MG63 (cell line): ENCODE measurements at regions not wholly inside any gene's neighbourhood (a gene's known extent, or its start where the extent isn't known, plus 50 kb on each side); places are given as distances from the start of the nearest gene placed in this dataset.
"Not testable (repeated sequence)": the region's sequence is repeated elsewhere in the genome, so short reads cannot be mapped to it uniquely, and the experiment has no call there.

Experiments used
- DNase-seq: peaks from one replicate; pipeline ENCODE4 v3.0.0-alpha.2; 2020
- H3K27me3 ChIP-seq: fragments of 250-450 bp; sonication (Bioruptor Pico); 2 replicates; pipeline ENCODE4 v1.5.1; 2020; ENCODE audit warnings: mild to moderate bottlenecking, moderate library complexity
- H3K36me3 ChIP-seq: fragments of 250-450 bp; sonication (Bioruptor Pico); 2 replicates; pipeline ENCODE4 v1.5.1; 2020; ENCODE audit warnings: mild to moderate bottlenecking, moderate library complexity
- H3K4me3 ChIP-seq: fragments of 250-450 bp; sonication (Bioruptor Pico); 2 replicates; pipeline ENCODE4 v1.5.1; 2020; ENCODE audit warnings: mild to moderate bottlenecking, moderate library complexity
- H3K9me3 ChIP-seq: fragments of 250-450 bp; sonication (Bioruptor Pico); 2 replicates; pipeline ENCODE4 v1.5.1; 2020; ENCODE audit warnings: mild to moderate bottlenecking, moderate library complexity

DNA sequence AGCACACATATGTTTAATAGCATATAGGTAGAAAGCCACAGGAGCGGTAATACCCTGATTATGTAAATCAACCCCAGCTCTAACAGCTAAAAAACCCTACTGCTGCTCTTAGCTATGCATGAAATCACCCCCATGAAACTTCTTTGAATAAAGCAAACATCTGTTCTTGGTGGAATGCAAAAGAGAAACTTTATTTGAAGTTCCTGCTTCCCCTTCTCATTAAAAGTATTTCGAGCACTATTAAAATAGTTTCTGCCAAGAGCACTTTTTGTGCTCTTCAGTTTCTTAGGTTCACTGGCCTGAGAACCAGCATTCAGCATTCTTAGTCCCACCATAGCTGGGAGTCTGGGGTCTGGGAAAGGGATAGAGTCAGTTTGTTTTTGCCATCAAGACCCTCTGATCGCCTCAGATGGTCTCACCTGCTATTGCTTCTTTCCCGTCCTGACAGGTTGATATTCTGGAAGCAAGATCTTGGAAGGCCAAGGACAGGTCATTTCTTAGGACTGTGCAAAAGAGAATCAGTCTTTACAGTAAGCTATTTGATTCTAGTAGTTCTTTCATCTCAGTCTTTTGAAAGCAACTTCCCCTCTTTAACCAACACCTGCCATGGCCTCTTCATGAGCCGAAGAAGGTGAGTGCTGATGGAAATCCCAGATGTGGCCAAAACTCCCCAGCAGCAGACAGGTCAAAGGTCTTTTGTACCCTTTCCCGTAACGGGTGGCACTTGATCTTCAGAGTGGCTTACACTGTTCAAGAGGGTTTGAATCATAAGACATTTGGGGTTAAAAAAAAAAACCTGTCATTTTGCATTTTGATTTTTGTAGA, 76.5 kb upstream of the TMEM170B start:
- Histone ChIP-seq H3K4me3 (no peak overlapping the region), H3K9me3 (no peaks in the 10 kb centered on the region), H3K36me3 (no peaks in the 10 kb centered on the region), H3K27me3 (no peaks in the 10 kb centered on the region)
- DNase-seq = no peak

DNA sequence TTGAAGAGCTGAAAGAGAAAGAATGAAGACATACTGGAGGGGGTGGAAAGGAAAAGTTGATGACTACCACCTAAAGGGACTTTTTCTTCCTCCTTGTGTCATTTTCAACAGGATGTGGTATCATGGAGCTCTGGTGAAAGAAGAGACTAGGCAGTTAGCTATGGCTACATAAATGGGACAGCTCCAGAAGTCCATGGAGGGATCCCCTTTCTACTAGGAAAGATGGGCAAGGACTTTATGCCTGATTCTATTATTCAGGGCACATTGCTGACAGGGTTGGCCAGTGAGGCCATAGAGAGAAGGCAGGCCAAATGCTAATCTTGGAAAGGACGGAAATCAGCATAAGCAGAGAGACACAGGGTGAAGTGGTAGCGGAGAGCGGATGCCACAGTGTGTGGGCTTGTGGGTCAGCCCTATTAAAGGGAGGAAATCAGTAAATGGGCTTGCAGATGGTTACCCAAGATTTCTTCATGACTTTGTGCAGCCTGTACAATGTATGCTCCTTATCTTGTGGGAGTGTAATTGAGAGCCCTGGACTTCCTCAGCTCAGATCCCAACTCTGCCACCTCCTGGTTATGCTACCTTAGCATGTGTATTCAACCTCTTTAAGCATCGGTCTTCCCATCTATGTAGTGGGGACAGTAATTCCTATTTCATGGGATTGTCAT, 77.4 kb upstream of the TMEM170B start:
- Histone ChIP-seq H3K4me3 (no peak overlapping the region), H3K27me3 (no peaks in the 10 kb centered on the region), H3K9me3 (no peaks in the 10 kb centered on the region), H3K36me3 (no peaks in the 10 kb centered on the region)
- no peak for DNase-seq

DNA sequence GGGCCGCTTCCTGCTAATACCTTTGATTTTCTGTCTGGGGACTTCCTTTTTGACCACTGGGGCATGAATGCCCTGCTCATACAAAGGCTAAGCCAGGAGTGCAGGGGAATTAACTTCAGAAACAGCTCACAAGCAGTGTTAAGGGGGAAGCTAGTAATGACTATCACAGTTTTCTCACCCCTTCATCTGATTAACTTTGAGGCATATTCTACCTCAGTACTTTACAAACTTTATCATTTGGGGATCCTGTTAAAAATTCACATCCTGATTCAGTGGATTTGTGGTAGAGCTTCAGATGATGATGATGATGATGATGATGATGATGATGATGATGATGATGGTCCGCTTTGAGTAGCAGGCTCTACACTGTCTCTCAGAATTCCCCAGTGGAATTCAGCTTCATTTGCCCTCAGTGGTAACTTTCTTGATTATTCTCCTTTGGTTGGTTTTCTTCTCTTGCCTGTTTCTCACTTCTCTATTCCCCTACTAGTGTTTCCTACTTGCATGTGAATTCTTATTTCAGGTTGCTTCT, 78.4 kb upstream of the TMEM170B start:
- no peak overlapping the region for H3K4me3 ChIP-seq
- no peaks in the 10 kb centered on the region for H3K36me3 ChIP-seq
- no peaks in the 10 kb centered on the region; the same call in 1 of the 2 replicates for H3K27me3 ChIP-seq
- no peak for DNase-seq
- H3K9me3 ChIP-seq = peaks cover 4% of the 10 kb centered on the region; the same call in 1 of the 2 replicates

DNA sequence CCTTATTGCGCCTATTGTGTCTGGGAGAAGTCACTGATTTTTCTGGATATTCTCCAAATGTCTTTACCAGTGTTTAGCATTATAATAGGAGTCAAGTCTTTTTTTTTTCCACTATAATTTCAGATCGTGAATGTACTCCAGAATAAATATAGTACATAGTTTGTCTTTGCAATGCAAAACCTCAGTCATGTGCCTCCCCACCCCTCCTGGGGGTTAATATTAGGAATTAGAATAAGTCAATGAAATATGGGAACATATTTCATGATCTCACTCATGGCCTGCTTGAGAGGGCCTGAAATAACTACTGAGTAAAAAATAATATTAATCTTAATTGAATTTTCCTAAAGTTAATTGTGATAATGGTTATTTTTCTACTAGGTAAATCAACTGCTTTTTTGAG, 79.0 kb upstream of the TMEM170B start:
- Histone ChIP-seq H3K27me3 (no peaks in the 10 kb centered on the region; the same call in 1 of the 2 replicates), H3K9me3 (peaks cover 4% of the 10 kb centered on the region; the same call in 1 of the 2 replicates), H3K36me3 (no peaks in the 10 kb centered on the region), H3K4me3 (no peak overlapping the region)
- DNase-seq = no peak

DNA sequence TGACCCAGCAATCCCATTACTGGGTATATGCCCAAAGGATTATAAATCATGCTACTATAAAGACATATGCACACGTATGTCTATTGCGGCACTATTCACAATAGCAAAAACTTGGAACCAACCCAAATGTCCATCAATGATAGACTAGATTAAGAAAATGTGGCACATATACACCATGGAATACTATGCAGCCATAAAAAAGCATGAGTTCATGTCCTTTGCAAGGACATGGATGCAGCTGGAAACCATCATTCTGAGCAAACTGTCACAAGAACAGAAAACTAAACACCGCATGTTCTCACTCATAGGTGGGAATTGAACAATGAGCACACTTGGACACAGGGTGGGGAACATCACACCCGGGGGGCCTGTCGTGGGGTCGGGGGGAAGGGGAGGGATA, 80.1 kb upstream of the TMEM170B start:
- H3K27me3 ChIP-seq, DNase-seq, H3K4me3 ChIP-seq, H3K9me3 ChIP-seq, H3K36me3 ChIP-seq: not testable (repeated sequence)

DNA sequence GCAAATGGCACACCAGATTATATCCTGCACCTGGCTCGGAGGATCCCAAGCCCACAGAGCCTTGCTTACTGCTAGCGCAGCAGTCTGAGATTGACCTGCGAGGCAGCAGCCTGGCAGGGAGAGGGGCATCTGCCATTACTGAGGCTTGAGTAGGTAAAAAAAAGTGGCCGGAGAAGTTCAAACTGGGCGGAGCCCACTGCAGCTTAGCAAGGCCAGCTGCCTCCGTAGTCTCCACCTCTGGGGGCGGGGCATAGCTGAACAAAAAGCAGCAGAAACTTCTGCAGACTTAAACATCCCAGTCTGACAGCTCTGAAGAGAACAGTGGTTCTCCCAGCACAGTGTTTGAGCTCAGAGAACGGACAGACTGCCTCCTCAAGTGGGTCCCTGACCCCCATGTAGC, 85.4 kb upstream of the TMEM170B start:
- H3K4me3 ChIP-seq, DNase-seq, H3K9me3 ChIP-seq, H3K36me3 ChIP-seq, H3K27me3 ChIP-seq: not testable (repeated sequence)

DNA sequence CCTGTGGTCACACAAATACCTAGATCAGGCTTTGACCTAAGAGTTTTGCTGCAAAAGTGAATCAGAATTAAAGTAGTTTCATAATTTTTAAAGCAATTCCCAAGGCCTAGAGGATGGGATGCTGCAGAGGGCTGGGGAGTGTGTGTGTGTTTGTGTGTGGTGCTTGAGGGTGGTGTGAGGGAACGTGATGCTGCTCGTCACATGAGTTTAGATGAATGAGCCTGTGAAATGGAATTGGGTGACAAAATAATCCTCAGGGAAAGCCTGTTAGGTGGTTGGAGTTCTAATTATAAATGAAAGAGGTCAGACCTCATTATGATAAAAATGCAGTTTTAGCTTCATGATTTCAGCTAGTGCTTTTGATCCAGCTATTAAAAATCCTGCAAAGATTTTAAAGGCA, 87.5 kb upstream of the TMEM170B start:
- Histone ChIP-seq H3K36me3 (no peaks in the 10 kb centered on the region), H3K9me3 (peaks cover 4% of the 10 kb centered on the region; the same call in 1 of the 2 replicates), H3K4me3 (no peak overlapping the region), H3K27me3 (no peaks in the 10 kb centered on the region; the same call in 1 of the 2 replicates)
- no peak for DNase-seq

DNA sequence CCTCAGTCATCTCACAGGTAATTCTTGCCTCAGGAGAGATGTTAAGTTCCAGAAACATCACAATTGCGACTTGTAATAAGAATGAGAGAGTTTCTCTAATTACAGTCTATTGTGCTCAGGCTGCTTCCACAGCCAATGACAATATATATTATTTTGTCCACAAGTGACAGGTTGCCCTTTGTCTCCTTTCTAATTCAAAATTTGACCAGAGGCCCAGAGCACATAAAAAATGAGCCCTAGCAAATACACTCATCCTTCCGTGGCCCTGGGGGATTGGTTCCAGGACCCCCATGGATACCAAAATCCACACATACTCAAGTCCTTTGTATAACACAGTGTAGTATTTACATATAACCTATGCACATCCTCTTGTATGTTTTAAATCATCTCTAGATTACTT, 88.1 kb upstream of the TMEM170B start:
- no peak for DNase-seq
- Histone ChIP-seq H3K4me3 (no peak overlapping the region), H3K27me3 (no peaks in the 10 kb centered on the region), H3K9me3 (peaks cover 3% of the 10 kb centered on the region), H3K36me3 (no peaks in the 10 kb centered on the region)

DNA sequence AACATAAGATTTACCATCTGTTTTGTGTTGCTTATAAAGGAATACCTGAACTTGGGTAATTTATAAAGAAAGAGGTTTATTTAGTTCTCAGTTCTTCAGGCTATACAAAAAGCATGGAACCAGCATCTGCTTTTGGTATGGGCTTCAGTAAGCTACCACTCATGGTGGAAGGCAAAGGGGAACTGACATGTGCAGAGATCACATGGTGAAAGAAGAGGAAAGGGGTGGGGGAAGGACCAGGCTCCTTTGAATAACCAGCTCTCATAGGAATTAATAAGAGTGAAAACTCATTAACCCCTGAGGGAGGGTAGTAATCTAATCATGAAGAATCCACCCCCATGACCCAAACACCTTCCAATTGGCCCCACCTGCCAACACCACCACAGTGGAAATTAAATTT, 89.5 kb upstream of the TMEM170B start:
- Histone ChIP-seq H3K27me3 (no peaks in the 10 kb centered on the region), H3K9me3 (no peaks in the 10 kb centered on the region; the same call in none of the 2 replicates), H3K4me3 (no peak overlapping the region), H3K36me3 (no peaks in the 10 kb centered on the region)
- DNase-seq = no peak

DNA sequence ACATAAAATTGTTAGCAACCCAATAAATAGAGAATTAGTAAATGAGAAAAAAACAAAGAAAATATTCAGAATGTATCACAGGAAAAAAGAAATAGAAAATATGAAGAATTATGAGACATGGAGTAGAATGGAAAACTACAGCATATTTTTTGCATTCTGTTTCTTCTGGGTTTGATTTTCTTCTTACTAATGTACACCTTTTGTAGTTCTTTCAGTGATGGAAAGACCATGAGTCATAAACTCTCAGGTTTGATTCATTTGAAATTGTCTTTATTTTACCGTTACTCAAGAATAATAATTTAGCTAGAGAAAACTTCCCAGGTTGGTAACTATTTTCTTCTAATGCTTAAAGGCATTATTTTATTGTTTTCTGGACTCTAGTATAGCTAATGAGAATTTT, 90.3 kb upstream of the TMEM170B start:
- Histone ChIP-seq H3K9me3 (no peaks in the 10 kb centered on the region; the same call in none of the 2 replicates), H3K4me3 (no peak overlapping the region), H3K27me3 (no peaks in the 10 kb centered on the region), H3K36me3 (no peaks in the 10 kb centered on the region)
- no peak for DNase-seq

DNA sequence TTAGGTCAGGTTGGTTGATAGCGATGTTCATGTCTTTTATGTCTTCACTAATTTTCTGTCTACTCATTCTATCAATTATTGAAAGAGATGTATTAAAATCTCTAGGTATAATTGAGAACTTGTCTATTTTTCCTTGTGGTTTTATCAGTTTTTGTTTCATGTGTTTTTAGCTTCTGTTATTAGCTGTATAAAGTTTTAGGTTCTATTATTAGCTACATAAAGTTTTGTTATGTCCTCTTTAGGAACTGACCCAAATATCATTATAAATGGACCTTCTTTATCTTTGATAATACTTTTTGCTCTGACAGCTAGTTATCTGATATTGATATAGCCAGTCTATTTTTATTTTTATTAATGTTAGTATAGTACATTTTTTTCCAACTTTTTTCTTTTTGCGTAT, 92.4 kb upstream of the TMEM170B start:
- Histone ChIP-seq H3K36me3 (no peaks in the 10 kb centered on the region), H3K27me3 (no peaks in the 10 kb centered on the region), H3K4me3 (no peak overlapping the region), H3K9me3 (no peaks in the 10 kb centered on the region; the same call in none of the 2 replicates)
- DNase-seq = no peak

DNA sequence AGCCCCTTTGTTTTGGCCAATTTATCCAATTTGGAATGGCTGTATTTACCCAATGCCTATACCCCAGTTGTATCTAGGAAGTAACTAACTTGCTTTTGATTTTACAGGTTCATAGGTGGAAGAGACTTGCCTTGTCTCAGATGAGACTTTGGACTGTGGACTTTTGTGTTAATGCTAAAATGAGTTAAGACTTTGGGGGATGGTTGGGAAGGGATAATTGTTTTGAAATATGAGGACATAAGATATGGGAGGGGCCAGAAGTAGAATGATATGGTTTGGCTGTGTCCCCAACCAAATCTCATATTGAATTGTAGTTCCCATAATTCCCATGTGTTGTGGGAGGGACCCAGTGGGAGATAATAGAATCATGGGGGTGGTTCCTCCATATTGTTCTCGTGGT, 94.4 kb upstream of the TMEM170B start:
- not testable (repeated sequence) for H3K36me3 ChIP-seq, H3K4me3 ChIP-seq, DNase-seq, H3K9me3 ChIP-seq, H3K27me3 ChIP-seq

DNA sequence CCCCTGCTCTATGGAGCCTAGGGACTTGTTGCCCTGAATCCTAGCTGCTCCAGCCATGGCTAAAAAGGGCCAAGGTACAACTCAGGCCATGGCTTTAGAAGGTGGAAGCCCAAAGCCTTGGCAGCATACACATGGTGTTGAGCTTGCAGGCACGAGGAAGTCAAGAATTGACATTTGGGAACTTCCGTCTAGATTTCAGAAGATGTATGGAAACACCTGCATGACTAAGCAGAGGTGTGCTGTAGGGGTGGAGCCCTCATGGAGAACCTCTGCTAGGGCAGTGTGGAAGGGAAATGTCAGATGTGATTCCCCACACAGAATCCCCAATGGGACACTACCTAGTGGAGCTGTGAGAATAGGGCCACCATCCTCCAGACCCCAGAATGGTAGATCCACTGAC, 95.1 kb upstream of the TMEM170B start:
- Histone ChIP-seq H3K27me3 (no peaks in the 10 kb centered on the region), H3K9me3 (no peaks in the 10 kb centered on the region; the same call in none of the 2 replicates), H3K36me3 (no peaks in the 10 kb centered on the region), H3K4me3 (no peak overlapping the region)
- DNase-seq = no peak

DNA sequence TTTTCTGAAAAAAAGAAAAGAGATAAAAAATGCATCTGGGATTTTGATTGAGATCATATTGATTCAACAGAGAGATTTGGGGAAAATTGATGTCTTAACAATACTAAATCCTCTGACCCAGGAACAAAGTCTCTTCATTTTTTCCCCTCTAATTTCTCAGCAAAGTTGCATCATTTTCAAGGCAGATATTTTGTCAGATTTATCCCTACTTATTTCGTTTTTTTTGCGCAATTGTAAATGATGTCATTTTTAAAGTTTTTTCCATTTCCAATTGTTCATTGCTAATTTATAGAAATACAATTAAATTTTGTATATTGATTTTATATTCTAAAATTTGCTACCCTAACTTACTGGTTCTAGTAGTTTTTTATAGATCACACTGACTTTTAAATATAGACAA, 97.7 kb upstream of the TMEM170B start:
- no peak for DNase-seq
- Histone ChIP-seq H3K36me3 (no peaks in the 10 kb centered on the region), H3K9me3 (no peaks in the 10 kb centered on the region; the same call in 1 of the 2 replicates), H3K4me3 (no peak overlapping the region), H3K27me3 (no peaks in the 10 kb centered on the region)

DNA sequence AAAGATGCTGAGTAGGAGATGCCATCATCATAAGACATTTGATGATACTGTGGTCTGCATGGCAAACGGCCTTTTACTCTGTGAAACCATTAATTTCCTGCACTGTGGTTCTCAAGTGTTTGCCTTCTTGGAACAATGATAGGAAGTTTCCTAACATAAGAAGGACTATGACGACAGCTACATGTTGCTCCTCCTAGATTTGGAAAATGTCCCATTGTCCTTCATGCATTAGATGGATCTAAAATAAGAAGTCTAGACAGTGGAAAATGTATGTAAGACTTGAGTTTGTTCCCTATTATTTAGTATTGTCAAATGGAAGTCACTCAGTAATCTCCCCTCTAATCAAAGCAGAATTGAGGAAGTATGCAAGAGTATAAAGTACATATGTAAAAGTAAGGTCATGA, 98.5 kb upstream of the TMEM170B start:
- DNase-seq = no peak
- Histone ChIP-seq H3K27me3 (no peaks in the 10 kb centered on the region), H3K4me3 (no peak overlapping the region), H3K9me3 (no peaks in the 10 kb centered on the region), H3K36me3 (no peaks in the 10 kb centered on the region)

DNA sequence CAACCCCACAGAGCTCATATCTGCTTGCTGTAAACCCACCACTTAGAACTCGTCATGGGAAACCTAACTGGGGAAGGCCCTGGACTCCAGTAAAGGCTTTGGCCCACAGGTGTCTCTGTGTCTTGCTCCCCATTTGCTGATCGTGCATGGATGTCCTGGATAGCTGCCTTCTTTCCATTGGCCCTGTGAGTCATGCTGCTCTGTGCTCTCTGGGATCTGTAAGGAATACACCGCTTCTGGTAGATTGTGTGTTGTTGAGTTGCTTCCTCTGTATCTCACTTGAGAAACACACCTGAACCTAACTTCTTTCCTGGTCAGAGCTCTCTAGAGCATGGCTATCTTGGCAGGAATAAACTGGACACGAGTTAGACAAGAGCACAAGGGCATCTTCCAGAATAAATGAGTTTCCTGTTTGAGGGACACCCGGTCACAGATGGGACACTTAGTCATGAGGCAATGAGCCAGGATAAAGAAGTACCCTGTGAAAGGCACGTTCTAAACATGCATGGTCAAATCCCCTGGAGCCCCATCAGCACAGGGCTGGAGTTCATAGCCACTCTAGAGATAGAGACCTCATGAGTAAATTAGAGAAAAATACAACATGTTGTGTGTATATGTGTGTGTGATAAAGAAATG, 99.6 kb upstream of the TMEM170B start:
- no peak for DNase-seq
- H3K36me3 ChIP-seq = no peaks in the 10 kb centered on the region

DNA sequence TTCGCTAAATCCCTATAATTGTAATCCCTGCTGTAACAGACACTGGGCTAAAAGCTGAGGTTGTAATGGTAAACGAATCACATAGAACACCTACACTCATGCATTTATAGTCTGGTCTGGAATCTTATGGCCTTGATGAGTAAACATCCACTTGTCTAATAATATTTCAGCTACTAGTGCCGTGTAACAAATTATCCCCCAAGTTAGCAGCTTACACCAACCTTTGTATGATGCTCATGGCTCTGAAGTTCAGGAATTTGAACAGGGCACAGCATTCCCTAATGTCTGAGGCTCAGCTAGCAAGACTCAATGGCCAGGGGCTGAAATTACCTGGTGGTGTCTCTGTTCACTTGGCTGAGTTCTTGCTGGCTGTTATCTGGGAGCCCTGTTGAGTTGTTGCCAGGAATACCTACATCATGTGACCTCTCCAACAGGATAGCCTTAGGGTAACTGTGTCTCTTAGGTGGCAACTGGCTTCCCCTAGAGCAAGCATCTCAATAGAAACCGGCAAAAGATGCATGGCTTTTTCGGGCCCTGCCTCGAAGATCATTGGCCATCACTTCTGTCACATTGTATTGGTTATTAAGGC, 100.9 kb upstream of the TMEM170B start:
- H3K9me3 ChIP-seq = no peaks in the 10 kb centered on the region
- H3K36me3 ChIP-seq = no peaks in the 10 kb centered on the region
- no peak for DNase-seq
- H3K27me3 ChIP-seq = no peaks in the 10 kb centered on the region
- H3K4me3 ChIP-seq = no peak overlapping the region

More for the DNA sequence above, 99.6 kb upstream of the TMEM170B start:
- H3K27me3 ChIP-seq = no peaks in the 10 kb centered on the region
- no peaks in the 10 kb centered on the region for H3K9me3 ChIP-seq
- H3K4me3 ChIP-seq = no peak overlapping the region
